Activated T-helper 17 cell treated with anti-CD3 and anti-CD28 coated beads, Interleukin-2, amount 50 U/mL, for 72 hours (primary cell): ENCODE measurements at regions not wholly inside any gene's neighbourhood (a gene's known extent, or its start where the extent isn't known, plus 50 kb on each side); places are given as distances from the start of the nearest gene placed in this dataset.

Experiments used
- ATAC-seq: fragments of 150-1000 bp; cut with Tn5 transposase; replicated peaks from 2 replicates; pipeline ENCODE4 v1.10.0; 2021; ENCODE audit warnings: mild to moderate bottlenecking, moderate library complexity
- H3K27ac Mint-ChIP-seq: one replicate; pipeline ENCODE4 v1.8.0; 2022; ENCODE audit warnings: mixed read lengths
- H3K27me3 Mint-ChIP-seq: one replicate; pipeline ENCODE4 v1.8.0; 2022; ENCODE audit warnings: mixed read lengths
- H3K36me3 Mint-ChIP-seq: one replicate; pipeline ENCODE4 v1.8.0; 2022; ENCODE audit warnings: low read depth, mild to moderate bottlenecking, mixed read lengths
- H3K4me1 Mint-ChIP-seq: one replicate; pipeline ENCODE4 v1.8.0; 2022; ENCODE audit warnings: mixed read lengths
- H3K4me3 Mint-ChIP-seq: one replicate; pipeline ENCODE4 v1.8.0; 2022; ENCODE audit warnings: mild to moderate bottlenecking, mixed read lengths
- H3K9me3 Mint-ChIP-seq: one replicate; pipeline ENCODE4 v1.8.0; 2022; ENCODE audit warnings: mixed read lengths

DNA sequence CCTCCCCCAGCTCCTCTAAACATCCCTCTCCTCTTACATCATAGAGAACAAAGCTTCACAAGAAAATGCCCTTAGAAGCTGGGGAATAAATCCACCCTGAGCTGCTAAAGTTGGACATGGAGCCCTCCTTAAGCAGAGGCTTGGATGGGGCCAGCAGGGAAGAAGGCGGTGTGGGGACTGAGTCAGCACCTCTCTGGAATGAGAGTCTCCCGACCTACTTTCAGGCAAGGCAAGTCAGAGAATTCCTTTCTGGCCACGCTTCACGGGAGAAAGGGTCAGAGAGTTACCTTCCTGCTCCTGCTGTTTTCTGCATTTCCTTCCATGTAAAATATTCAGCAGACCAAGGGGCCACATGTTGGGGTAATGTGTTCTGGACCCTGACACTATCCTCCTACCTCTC lies 113.3 kb upstream of the PRB2 start:
- Mint-ChIP-seq H3K4me1 (peaks cover 8% of the 10 kb centered on the region), H3K9me3 (no peaks in the 10 kb centered on the region), H3K4me3 (no peak overlapping the region), H3K27ac (no peak overlapping the region), H3K27me3 (peaks cover 3% of the 10 kb centered on the region), H3K36me3 (no peaks in the 10 kb centered on the region)
- ATAC-seq = no peak

DNA sequence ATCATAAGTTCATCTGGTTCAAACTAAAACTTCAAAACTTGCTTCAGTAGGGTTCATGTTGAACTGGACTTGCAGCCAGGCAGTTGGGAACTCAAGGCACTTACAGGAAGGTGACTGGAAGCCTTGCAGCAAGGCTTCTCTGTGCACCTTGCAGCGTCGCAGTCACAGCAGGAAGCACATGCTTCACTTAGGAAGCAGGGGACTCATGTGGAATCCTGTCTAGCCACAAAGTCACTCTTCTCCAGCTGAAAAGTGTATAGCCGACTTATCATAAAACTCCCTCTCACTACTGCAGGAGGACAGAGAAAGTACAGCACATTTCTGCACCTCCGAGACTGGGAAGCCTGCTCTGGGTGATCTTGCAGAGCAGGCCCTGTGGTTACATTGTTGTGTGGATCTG lies 114.0 kb upstream of the PRB2 start:
- peaks cover 8% of the 10 kb centered on the region for H3K4me1 Mint-ChIP-seq
- no peak overlapping the region for H3K27ac Mint-ChIP-seq
- ATAC-seq = no peak
- H3K9me3 Mint-ChIP-seq = no peaks in the 10 kb centered on the region
- H3K27me3 Mint-ChIP-seq = peaks cover 3% of the 10 kb centered on the region
- no peaks in the 10 kb centered on the region for H3K36me3 Mint-ChIP-seq
- H3K4me3 Mint-ChIP-seq = no peak overlapping the region

DNA sequence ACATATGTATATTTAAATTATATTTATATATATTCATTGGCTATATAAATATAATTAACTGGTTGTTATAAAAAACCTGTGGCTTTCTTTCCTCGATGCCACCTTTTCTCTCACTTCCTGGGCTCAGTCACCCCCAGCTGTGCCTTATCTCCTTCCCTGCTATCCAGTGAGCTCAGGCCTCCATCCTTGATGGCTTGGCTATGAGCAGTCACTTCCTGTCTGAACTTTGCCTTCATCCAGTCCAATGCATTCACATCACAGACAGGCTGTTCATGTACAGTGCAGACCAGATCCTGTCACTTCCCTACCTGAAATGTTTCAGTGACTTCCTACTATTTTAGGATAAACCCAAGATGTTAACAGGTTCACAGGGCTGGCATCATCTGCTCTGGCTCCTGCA lies 115.3 kb upstream of the PRB2 start:
- Mint-ChIP-seq H3K36me3 (no peaks in the 10 kb centered on the region), H3K27me3 (peaks cover 3% of the 10 kb centered on the region), H3K9me3 (no peaks in the 10 kb centered on the region), H3K4me1 (peaks cover 8% of the 10 kb centered on the region), H3K4me3 (no peak overlapping the region), H3K27ac (no peak overlapping the region)
- no peak for ATAC-seq

DNA sequence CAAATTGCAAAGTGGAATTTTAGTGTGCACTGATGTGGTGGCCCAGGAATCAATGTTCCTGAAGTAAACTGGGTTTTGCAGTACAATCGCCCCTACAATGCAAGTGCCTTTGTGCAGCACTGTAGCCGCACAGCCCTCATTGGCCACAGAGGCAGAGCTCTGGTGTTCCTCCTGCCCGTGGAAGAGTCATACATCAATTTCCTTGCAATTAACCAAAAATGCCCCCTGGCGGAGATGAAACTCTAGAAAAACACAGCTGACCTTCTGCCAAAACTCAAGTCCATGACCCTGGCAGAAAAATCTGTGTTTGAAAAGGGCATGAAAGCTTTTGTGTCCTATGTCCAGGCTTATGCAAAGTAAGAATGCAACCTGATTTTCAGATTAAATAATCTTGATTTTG lies 117.9 kb upstream of the PRB2 start:
- no peak for ATAC-seq
- H3K4me1 Mint-ChIP-seq = no peaks in the 10 kb centered on the region
- no peaks in the 10 kb centered on the region for H3K36me3 Mint-ChIP-seq
- H3K4me3 Mint-ChIP-seq = no peak overlapping the region
- no peaks in the 10 kb centered on the region for H3K27me3 Mint-ChIP-seq
- H3K27ac Mint-ChIP-seq = no peak overlapping the region
- no peaks in the 10 kb centered on the region for H3K9me3 Mint-ChIP-seq

DNA sequence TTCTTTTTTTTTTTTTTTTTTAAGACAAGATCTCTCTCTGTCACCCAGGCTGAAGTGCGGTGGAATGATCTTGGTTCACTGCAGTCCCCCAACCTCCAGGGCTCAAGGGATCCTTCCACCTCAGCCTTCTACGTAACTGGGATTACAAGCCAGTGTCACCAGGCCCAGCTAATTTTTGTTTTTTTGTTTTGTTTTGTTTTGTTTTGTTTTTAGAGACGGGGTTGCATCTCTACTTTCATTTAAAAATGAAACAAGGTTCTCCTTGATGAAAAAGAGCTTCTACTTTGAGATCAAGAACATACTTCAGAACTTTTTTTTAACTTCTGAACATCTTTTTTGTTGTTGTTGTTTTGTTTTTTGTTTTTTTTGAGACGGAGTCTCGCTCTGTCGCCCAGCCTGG lies 121.7 kb upstream of the PRB2 start:
- Mint-ChIP-seq H3K4me3 (no peak overlapping the region), H3K4me1 (no peaks in the 10 kb centered on the region), H3K36me3 (no peaks in the 10 kb centered on the region), H3K27me3 (no peaks in the 10 kb centered on the region), H3K9me3 (no peaks in the 10 kb centered on the region), H3K27ac (no peak overlapping the region)
- no peak for ATAC-seq

DNA sequence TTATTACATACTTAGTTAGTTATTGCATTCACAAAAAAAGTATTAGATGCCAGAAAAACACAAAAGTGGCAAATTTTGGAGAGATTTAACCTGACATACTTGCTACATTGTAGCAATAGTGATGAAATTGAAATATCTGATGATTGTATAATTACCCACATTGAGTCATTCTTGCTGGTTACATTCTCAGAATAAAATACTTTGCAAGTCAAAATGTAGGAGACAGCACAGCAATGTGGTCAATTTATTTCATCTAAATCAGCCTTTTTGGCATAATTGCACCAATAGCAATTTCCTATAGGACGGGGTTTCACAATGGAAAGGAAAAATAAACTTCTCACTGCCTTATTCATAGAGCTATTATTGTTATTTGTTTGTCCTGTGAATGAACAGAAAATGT lies 125.0 kb upstream of the ETV6 start:
- H3K4me1 Mint-ChIP-seq = no peaks in the 10 kb centered on the region
- no peaks in the 10 kb centered on the region for H3K9me3 Mint-ChIP-seq
- H3K36me3 Mint-ChIP-seq = no peaks in the 10 kb centered on the region
- ATAC-seq = no peak
- no peak overlapping the region for H3K27ac Mint-ChIP-seq
- no peak overlapping the region for H3K4me3 Mint-ChIP-seq
- H3K27me3 Mint-ChIP-seq = no peaks in the 10 kb centered on the region

DNA sequence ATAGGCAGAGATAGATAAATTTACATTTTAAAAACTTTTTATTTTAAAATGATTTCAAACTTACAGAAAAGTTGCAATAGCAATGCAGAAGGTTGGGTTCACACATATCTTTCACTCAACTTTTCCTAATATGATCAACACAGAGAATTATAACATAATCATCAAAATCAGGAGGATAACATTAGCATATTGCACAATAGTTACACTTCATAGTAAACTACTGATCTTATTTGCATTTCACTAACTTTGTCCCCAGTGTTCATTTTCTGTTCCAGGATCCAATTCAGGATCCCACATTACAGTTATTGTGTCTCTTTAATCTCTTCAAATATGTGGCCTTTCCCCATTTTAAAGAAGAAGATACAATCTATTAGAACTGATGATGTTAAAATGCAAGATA lies 115.4 kb upstream of the ETV6 start:
- Mint-ChIP-seq H3K9me3 (no peaks in the 10 kb centered on the region), H3K4me1 (no peaks in the 10 kb centered on the region), H3K36me3 (no peaks in the 10 kb centered on the region), H3K27me3 (peaks cover 11% of the 10 kb centered on the region), H3K4me3 (no peak overlapping the region), H3K27ac (no peak overlapping the region)
- no peak for ATAC-seq

DNA sequence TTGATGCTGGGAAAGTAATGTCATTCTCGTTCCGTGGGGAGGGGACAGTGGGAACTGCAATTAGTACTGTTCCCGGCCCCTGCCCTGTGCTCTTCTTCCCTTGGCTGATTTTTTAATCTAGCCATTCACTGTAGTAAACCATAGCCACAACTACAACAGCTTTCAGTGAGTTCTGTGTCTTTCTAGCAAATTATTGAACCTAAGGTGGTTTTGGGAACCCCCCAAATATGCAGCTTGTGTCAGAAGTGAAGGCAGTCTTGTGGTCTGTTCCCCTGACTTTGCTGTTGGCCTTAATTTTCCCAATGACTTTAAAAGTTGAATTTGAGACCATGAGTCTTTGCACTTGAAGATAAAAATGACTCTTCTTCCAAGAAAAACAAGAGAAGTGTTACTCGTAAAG lies 114.3 kb upstream of the ETV6 start:
- H3K9me3 Mint-ChIP-seq = no peaks in the 10 kb centered on the region
- H3K36me3 Mint-ChIP-seq = no peaks in the 10 kb centered on the region
- ATAC-seq = no peak
- H3K4me3 Mint-ChIP-seq = no peak overlapping the region
- H3K27ac Mint-ChIP-seq = no peak overlapping the region
- H3K27me3 Mint-ChIP-seq = peaks cover 11% of the 10 kb centered on the region
- no peaks in the 10 kb centered on the region for H3K4me1 Mint-ChIP-seq

DNA sequence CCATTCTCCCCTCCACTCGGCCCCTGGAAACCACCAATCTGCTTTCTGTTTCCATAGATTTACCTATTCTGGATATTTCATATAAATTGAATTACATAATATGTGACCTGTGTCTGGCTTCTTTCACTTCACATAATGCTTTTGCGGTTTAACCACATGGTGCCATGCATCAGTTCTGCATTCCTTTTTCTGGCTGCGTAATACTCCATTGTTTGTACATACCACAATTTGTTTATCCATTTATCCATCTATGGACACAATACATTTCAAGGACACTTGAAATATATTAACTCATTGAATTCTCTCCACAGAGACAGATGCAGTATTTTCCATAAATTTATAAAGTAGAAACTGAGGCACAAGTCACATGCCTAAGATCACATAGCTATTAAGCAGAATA lies 110.3 kb upstream of the ETV6 start:
- Mint-ChIP-seq H3K9me3 (no peaks in the 10 kb centered on the region), H3K27ac (no peak overlapping the region), H3K27me3 (no peaks in the 10 kb centered on the region), H3K4me3 (no peak overlapping the region), H3K4me1 (peaks cover 17% of the 10 kb centered on the region), H3K36me3 (no peaks in the 10 kb centered on the region)
- ATAC-seq = no peak

DNA sequence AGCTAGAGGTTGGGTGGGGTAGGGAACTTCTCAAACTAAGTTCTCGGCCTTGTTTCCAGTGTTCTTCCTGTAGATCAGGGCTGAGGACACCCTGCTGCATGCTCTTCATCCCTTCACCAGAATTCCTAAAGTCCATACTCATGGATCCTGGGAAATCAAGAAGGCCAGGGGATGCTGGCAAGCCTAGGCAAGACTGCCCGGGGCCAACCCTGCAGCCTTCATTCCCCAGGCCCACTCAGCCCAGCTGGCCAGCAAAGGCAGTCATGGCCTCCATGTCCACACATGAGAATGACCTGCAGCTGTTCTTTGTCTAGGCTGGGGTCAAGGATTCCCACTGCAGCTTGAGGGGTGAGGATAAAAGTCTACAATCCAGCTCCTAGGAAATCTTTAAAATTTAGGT lies 109.3 kb upstream of the ETV6 start:
- no peaks in the 10 kb centered on the region for H3K9me3 Mint-ChIP-seq
- H3K27ac Mint-ChIP-seq = no peak overlapping the region
- H3K27me3 Mint-ChIP-seq = no peaks in the 10 kb centered on the region
- ATAC-seq = no peak
- H3K36me3 Mint-ChIP-seq = no peaks in the 10 kb centered on the region
- peaks cover 21% of the 10 kb centered on the region for H3K4me1 Mint-ChIP-seq
- H3K4me3 Mint-ChIP-seq = no peak overlapping the region

DNA sequence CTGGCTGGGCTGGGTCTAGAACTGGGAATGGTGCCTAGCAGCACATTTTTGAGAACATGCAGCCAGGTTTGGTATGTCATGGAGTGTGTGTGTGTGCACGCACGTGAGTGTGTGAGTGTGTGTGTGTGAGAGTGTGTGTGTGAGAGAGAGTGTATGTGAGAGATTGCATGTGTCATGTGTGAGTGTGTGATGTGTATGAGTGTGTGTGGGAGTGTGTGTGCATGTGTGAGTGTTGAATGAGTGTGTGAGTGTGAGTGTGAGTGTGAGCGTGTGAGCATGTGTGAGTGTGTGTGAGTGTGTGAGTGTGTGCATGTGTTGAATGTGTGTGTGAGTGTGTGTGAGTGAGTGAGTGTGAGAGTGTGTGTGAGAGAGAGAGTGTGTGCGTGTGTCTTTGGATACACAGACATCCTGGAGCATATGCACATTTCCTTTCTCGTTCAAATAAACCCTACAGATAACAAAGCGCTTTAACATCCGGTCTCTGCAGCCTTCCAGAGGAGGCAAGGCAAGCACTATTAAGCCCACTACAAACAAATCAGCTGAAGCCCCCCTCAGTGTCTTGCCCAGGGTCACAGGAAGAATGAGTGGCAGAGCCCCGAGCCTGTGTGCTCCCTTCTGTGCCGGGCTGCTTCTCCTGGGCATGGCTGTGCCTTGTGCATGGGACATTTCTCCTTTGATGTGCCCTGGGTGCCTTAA lies 108.7 kb upstream of the ETV6 start:
- H3K27me3 Mint-ChIP-seq = no peaks in the 10 kb centered on the region
- no peak for ATAC-seq
- H3K27ac Mint-ChIP-seq = no peak overlapping the region
- no peaks in the 10 kb centered on the region for H3K9me3 Mint-ChIP-seq
- H3K4me3 Mint-ChIP-seq = no peak overlapping the region
- peaks cover 27% of the 10 kb centered on the region for H3K4me1 Mint-ChIP-seq
- no peaks in the 10 kb centered on the region for H3K36me3 Mint-ChIP-seq

DNA sequence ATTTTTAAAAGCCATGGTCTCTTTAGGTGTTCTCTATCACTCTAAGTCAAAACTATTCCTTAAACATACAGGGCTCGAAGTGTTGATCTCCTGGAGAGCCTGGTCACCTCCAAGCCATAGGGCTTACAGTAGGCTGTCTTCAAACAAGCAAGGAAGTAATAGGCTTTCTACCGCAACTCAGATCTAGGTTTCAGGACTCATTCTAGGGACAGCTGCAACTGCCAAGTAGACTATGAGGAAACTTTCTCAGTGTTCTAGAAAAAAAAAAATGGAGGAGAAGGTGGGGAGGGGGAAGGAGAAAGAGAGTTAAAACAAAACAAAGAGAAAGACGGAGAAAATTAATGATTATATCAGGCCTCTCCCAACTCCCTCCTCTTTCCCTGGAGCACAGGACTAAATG lies 106.9 kb upstream of the ETV6 start:
- Mint-ChIP-seq H3K4me3 (no peak overlapping the region), H3K27ac (peak overlapping the region; percentile 22), H3K9me3 (no peaks in the 10 kb centered on the region), H3K27me3 (no peaks in the 10 kb centered on the region), H3K4me1 (peaks cover 33% of the 10 kb centered on the region), H3K36me3 (no peaks in the 10 kb centered on the region)
- no peak for ATAC-seq

DNA sequence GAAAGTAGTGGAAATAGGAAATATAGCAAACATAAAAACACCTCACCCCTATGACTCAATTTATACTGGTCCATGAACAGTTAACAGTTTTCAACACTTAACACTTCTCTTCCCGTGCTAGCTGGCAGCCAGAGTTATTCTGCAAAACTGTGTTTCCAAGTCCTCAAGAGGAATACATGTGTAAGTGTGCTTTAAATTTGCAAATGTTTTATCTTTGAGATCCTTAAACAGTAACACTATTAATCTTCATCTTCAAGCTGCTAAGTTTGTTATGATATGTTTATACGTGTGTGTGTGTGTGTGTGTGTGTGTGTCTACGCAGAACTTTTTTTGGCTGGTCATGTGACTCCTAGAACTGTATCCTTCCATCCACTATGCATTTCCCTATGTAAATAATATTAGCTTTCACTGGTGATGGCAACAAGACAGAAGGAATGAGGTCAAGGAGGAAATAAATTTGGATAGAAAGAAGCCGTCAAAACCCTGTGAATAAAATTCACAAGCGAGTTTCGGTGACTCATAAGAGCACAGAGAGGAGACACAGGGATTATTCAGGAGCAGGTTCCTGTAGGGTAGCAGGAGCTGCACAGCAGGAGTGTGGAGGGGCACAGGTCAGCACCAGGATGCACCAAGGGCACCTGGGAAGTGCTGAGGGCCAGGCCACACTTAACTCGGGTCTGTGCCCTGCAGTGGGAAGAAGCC lies 105.9 kb upstream of the ETV6 start:
- no peak for ATAC-seq
- no peaks in the 10 kb centered on the region for H3K27me3 Mint-ChIP-seq
- no peaks in the 10 kb centered on the region for H3K36me3 Mint-ChIP-seq
- H3K27ac Mint-ChIP-seq = no peak overlapping the region
- H3K4me1 Mint-ChIP-seq = peaks cover 33% of the 10 kb centered on the region
- H3K9me3 Mint-ChIP-seq = no peaks in the 10 kb centered on the region
- no peak overlapping the region for H3K4me3 Mint-ChIP-seq

DNA sequence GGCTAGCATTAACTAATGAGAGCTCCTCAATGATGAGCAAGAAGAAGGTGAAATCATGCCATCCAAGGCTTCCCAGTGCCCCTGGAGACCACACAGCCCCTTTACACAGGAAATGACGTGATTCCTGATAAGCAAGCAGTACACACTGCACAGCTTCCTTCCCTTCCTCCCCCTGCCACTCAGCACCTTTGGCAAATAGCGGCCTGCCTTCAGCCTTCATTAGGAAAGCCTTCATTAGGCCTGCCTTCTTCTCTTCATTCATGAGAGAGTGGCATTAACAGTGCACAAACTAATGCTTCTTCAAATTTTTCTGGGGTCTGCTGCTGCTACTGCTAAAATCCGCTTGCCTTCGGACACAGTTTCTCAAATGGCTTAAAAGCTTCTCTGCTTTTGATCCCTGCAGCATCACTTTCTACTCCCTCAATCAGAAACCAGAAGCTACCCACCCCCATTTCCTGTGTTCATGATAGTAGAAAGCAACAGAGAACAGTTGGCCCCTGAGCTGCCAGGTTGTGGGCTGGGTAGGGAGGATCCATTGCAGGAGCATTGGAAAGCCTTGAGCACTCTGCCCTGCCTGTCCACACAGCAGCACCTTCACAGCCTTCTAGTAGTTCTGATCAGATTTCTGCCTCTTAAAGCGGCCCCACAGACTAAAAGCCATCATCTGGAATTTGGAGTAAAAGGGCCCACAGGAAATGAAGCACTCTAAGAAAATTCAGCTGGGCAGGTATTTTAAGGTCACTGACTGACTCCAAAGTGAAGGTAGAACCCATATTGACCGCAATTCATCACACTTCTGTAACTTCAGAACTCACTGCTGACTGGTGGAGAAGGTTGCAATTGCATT lies 103.8 kb upstream of the ETV6 start:
- H3K9me3 Mint-ChIP-seq = no peaks in the 10 kb centered on the region

More for the DNA sequence above, 103.8 kb upstream of the ETV6 start:
- ATAC-seq = peak; percentile 87
- H3K27ac Mint-ChIP-seq = peak overlapping the region; percentile 87
- peaks cover 29% of the 10 kb centered on the region for H3K4me1 Mint-ChIP-seq
- no peaks in the 10 kb centered on the region for H3K36me3 Mint-ChIP-seq
- H3K27me3 Mint-ChIP-seq = no peaks in the 10 kb centered on the region
- peak overlapping the region; percentile 84 for H3K4me3 Mint-ChIP-seq
